GM13977 (cell line): ENCODE measurements at regions not wholly inside any gene's neighbourhood (a gene's known extent, or its start where the extent isn't known, plus 50 kb on each side); places are given as distances from the start of the nearest gene placed in this dataset.

ENCODE experiments used
- DNase-seq: peaks from one replicate; pipeline ENCODE4 v3.0.0; 2012; ENCODE audit warnings: low spot score
- in situ Hi-C: fragments of 300-500 bp; cut with MboI; formaldehyde crosslinking; loops from one replicate; pipeline ENCODE4 v1.12.0; 2022; ENCODE audit warnings: low sequenced_read_pairs, low pct_unique_long_range_greater_than_20kb, mixed read lengths, inconsistent platforms; ENCODE audit not compliant: unreplicated experiment
- TF ChIP-seq, protein P1 (sequence below): IDR thresholded peaks from 2 replicates; pipeline ENCODE4 v1.5.1; 2012; ENCODE audit warnings: mild to moderate bottlenecking, control low read depth; ENCODE audit not compliant: insufficient read depth; ENCODE audit errors: extremely low read depth, missing control alignments

DNA sequence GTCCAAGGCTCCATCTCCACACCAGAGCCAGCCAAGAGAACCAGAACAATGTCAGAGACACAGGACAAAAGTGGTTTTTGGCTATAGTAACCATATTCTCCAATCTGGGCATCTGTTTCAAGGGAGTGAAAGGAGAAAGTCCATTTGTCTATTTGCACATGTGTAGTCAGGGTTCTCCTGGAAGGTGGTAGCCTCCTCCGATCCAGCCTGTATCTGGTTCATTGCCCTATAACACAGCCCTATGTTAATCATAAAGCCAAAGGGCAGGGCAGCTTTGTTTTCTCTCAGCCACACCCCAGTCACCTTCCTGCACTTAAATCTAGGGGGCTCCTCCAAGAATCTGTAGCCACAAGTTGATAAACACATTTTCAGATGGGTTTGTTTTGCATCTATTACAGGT is 128.1 kb upstream of the ADPGK start:
- TF ChIP-seq, protein P1, sequence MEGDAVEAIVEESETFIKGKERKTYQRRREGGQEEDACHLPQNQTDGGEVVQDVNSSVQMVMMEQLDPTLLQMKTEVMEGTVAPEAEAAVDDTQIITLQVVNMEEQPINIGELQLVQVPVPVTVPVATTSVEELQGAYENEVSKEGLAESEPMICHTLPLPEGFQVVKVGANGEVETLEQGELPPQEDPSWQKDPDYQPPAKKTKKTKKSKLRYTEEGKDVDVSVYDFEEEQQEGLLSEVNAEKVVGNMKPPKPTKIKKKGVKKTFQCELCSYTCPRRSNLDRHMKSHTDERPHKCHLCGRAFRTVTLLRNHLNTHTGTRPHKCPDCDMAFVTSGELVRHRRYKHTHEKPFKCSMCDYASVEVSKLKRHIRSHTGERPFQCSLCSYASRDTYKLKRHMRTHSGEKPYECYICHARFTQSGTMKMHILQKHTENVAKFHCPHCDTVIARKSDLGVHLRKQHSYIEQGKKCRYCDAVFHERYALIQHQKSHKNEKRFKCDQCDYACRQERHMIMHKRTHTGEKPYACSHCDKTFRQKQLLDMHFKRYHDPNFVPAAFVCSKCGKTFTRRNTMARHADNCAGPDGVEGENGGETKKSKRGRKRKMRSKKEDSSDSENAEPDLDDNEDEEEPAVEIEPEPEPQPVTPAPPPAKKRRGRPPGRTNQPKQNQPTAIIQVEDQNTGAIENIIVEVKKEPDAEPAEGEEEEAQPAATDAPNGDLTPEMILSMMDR, result no peak
- no peak for DNase-seq
- in situ Hi-C loops, result no loop called here

DNA sequence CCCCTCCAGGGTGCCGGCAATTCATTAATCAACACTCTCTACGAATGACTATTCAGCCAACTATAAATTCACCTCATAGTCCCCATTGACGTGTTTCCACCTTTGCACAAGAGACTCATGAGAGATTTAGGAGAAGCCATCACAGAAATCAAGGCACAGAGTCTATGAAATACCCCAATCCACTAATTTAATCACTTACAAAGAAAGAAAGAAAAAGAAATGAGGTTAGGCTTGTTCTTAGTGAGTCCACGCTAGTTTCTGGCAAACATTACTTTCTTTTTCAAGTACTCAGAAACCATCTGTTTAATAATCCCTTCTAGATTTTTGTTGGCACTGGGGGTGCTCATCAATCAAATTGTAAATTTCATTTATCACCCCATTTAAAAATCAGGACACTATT is 125.2 kb upstream of the ADPGK start:
- in situ Hi-C loops, result no loop called here
- TF ChIP-seq, protein P1, result no peak
- DNase-seq, result no peak

DNA sequence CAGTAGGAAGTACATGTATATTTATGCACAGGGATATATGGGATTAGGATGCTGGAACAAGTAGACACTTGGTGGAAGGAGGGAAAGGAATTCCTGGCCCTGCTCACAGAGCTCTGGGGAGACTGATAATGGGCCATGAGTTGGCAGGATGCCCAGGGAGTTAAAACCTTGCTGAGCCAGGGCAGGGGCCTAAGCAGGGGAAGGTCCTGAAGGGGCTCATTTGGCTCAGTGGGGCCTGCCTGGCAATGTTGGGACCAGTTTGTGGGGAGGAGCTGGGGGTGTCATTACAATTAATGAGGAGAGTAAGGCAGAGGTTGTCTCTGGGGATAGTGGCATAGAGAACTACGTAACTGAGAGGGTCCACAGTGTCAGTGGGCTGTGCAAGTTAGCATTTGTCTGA is 124.2 kb upstream of the ADPGK start:
- no peak for DNase-seq
- in situ Hi-C loops, result no loop called here
- TF ChIP-seq, protein P1, result no peak

DNA sequence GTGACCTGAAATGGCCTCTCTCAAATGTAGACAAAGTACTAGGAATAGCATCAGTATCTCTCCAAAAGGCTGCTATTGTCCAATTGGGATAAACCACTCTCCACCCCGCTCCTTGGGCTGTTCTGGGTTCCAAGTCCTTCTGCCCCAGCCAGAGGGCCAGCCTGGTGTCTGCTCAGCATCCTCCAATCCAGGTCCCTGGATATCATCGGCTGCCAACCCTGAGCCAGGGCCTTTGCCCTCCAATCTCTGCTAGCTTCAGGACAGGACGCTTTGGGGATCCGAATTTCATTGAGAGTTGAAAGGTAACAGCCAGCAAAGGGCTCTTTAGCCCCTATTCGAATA is 119.3 kb upstream of the ADPGK start:
- no peak for DNase-seq
- TF ChIP-seq, protein P1, result no peak
- in situ Hi-C loops, result no loop called here

DNA sequence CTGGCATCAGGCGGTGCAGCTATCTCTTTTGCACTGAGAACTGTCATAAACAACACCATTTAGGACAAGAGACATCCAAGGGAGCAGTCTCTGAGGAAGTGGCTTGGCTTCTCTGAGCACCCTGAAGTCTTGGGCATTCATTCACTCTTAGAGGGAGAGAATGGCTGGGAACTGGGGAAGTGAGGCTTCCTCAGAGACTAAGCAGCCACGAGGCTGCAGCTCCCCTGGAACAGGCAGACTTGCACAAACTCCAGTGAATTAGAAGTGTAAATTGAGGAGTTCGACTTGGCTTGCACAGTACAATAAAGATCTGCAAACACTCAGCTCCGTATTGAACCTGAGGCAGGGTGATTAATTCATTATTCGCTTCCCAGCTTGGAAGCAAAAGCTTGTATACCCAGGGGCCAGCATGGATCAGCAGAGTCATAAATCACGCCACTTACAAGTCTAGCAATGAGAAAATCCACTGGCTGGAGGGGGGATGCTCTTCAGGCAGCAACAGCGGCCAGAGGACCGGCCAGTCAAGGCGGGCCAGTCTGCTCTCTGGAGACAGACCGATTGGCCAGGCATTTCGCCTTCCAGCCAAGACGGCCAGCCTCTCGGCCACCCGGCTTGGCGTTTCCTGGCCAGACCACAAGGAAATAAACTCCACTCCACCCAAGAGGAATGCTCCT is 118.8 kb upstream of the ADPGK start:
- TF ChIP-seq, protein P1, result no peak
- DNase-seq, result no peak
- in situ Hi-C loops, result no loop called here

DNA sequence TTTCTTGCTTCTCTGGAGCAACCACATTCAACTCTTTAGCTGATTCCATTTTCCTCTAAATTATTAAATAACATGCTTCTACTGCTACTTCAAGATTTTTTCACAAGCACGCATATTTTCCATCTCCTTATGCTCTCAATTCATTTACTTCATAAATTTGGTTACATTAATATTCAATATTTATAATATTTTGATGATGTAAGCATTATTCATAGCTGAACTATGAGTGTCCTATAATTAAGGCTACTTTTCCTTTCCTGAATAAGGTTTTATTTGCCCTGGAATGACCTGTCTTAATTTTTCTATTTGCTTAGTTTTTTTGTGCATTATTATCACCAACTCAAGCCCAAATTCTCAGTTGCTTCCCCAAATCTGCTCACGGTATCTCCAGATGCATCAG is 109.4 kb upstream of the ADPGK start:
- in situ Hi-C loops, result no loop called here
- DNase-seq, result no peak
- TF ChIP-seq, protein P1, result no peak

DNA sequence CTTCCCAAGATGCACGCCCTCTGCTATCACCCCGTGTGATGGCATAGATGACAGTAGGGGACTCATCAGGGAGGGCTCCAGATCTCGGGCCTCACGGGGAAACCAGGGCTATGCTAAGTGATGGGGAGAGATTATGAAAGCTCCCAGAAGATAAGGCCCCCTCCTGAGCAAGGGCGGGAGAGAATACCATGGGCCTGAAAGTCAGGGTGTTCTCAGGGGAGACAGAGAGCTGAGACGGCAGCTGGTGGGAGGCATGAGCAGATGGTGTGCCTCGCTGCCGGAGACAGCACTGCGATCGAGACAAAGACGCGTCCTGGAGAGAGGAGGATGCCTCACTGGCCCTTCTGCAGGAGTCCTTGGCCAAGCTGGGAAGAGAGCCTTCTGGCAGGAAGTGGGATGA is 106.5 kb upstream of the ADPGK start:
- no peak for DNase-seq
- TF ChIP-seq, protein P1, result no peak
- in situ Hi-C loops, result no loop called here
